ENCODE measurements at regions not wholly inside any gene's neighbourhood (a gene's known extent, or its start where the extent isn't known, plus 50 kb on each side); places are given as distances from the start of the nearest gene placed in this dataset.

GRCh38 chr20:12906361-12906760, 102.4 kb upstream of the SPTLC3 start:
- TF ChIP-seq CTCF (optimal IDR thresholded peaks at IDR 0.05 in 1 of 3, IDR thresholded peaks at IDR 0.05 in 1 of 3, conservative IDR thresholded peaks at IDR 0.05 in 1 of 3; ENCODE audit: extremely low read depth in 1 of 3, insufficient read depth in 2 of 3, low read length in 3 of 3) (no peak), EZH2 (IDR thresholded peaks at IDR 0.05; ENCODE audit: low read length) (no peak)
